ENCODE measurements at regions not wholly inside any gene's neighbourhood (a gene's known extent, or its start where the extent isn't known, plus 50 kb on each side); places are given as distances from the start of the nearest gene placed in this dataset.

DNA sequence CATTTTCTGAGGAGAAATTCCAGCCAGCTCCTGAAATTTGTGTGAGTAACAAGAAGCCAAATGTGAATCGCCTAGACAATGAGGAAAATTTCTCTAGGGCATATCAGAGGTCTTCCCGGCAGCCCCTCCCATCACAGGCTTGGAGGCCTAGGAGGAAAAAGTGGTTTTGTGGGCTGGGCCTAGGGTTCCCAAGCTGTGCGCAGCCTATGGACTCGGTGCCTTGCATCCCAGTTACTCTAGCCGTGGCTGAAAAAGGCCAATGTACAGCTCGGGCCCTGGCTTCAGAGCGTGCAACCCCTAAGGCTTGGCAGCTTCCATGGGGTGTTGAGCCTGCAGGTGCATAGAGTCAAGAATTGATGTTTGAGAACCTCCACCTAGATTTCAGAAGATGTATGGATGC is 556.2 kb upstream of the DSEL start:
- ChIA-PET CTCF (no interaction called here), POLR2A (ENCODE audit: unreplicated experiment) (no interaction called here)
- Histone ChIP-seq H3K9me3 (ENCODE audit: insufficient read depth, low read depth) (no peaks in the 10 kb centered on the region), H3K4me1 (replicated peaks; ENCODE audit: insufficient read depth) (no peaks in the 10 kb centered on the region), H3K4me2 (no peak overlapping the region), H3K4me3 (no peak overlapping the region), H2AFZ (no peak overlapping the region), H3F3A (ENCODE audit: insufficient read depth, low read depth) (no peaks in the 10 kb centered on the region), H4K20me1 (ENCODE audit: insufficient read depth) (no peaks in the 10 kb centered on the region), H3K36me3 (ENCODE audit: low read depth) (no peaks in the 10 kb centered on the region), H3K27me3 (ENCODE audit: insufficient read depth, low read depth) (no peaks in the 10 kb centered on the region), H3K27ac (no peak overlapping the region), H3K9me2 (ENCODE audit: insufficient read depth) (no peaks in the 10 kb centered on the region), H3K79me2 (ENCODE audit: low read depth) (no peaks in the 10 kb centered on the region)
- DNase-seq = no peak
- intact Hi-C loops (cut with micrococcal nuclease; ENCODE audit: unreplicated experiment) = no loop called here
- BruUV-seq (replicated peaks) = no TSS peak
- TF ChIP-seq EZH2 (IDR thresholded peaks at IDR 0.05; ENCODE audit: low read depth) = no peak
- TF ChIP-seq, protein P1, sequence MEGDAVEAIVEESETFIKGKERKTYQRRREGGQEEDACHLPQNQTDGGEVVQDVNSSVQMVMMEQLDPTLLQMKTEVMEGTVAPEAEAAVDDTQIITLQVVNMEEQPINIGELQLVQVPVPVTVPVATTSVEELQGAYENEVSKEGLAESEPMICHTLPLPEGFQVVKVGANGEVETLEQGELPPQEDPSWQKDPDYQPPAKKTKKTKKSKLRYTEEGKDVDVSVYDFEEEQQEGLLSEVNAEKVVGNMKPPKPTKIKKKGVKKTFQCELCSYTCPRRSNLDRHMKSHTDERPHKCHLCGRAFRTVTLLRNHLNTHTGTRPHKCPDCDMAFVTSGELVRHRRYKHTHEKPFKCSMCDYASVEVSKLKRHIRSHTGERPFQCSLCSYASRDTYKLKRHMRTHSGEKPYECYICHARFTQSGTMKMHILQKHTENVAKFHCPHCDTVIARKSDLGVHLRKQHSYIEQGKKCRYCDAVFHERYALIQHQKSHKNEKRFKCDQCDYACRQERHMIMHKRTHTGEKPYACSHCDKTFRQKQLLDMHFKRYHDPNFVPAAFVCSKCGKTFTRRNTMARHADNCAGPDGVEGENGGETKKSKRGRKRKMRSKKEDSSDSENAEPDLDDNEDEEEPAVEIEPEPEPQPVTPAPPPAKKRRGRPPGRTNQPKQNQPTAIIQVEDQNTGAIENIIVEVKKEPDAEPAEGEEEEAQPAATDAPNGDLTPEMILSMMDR (conservative IDR thresholded peaks at IDR 0.05) = no peak

DNA sequence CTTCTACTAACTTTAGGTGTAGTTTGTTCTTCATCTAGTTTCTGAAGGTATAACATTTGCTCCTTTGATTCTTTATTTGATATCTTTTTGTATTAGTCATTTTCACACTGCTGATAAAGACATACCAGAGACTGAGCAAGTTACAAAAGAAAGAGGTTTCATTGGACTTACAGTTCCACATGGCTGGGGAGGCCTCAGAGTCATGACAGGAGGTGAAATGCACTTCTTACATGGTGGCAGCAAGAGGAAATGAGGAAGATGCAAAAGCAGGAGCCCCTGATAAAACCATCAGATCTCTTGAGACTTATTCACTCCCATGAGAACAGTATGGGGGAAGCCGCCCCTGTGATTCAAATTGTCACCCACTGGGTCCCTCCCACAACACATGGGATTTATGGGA is 544.4 kb upstream of the DSEL start:
- no peaks in the 10 kb centered on the region for H3F3A ChIP-seq (ENCODE audit: insufficient read depth, low read depth)

DNA sequence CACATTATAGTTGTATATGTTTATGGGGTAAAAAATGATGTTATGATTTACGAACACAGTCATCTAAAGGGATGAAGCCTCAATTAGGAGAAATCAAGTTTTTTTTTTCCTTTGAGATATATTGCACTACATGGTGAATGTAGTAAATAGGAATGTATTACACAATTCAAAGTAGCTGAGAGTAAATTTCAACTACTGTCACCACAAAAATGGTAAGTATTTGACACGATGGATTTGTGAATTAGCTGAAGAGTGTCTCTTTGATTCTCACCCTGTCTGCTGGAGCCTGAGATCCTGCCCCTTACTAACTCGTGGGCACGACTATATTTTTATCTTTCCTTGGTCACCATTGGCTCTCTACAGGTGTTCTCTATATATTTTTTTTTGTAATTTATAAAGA is 540.4 kb upstream of the DSEL start:
- H2AFZ ChIP-seq = no peak overlapping the region
- no TSS peak for BruUV-seq (replicated peaks)
- H3F3A ChIP-seq (ENCODE audit: insufficient read depth, low read depth) = no peaks in the 10 kb centered on the region
- H3K27ac ChIP-seq = no peak overlapping the region
- H3K9me3 ChIP-seq (ENCODE audit: insufficient read depth, low read depth) = no peaks in the 10 kb centered on the region
- no peaks in the 10 kb centered on the region for H3K36me3 ChIP-seq (ENCODE audit: low read depth)
- no peaks in the 10 kb centered on the region for H3K4me1 ChIP-seq (replicated peaks; ENCODE audit: insufficient read depth)
- no peaks in the 10 kb centered on the region for H3K27me3 ChIP-seq (ENCODE audit: insufficient read depth, low read depth)
- CTCF ChIA-PET = no interaction called here
- POLR2A ChIA-PET (ENCODE audit: unreplicated experiment) = no interaction called here
- no peak for DNase-seq
- no peaks in the 10 kb centered on the region for H3K9me2 ChIP-seq (ENCODE audit: insufficient read depth)
- no peak overlapping the region for H3K4me2 ChIP-seq
- intact Hi-C loops (cut with micrococcal nuclease; ENCODE audit: unreplicated experiment) = no loop called here
- no peak overlapping the region for H3K4me3 ChIP-seq
- no peaks in the 10 kb centered on the region for H3K79me2 ChIP-seq (ENCODE audit: low read depth)
- no peaks in the 10 kb centered on the region for H4K20me1 ChIP-seq (ENCODE audit: insufficient read depth)
- no peak for TF ChIP-seq EZH2 (IDR thresholded peaks at IDR 0.05; ENCODE audit: low read depth)
- TF ChIP-seq, protein P1 (conservative IDR thresholded peaks at IDR 0.05) = no peak

More for the DNA sequence above, 544.4 kb upstream of the DSEL start:
- H3K79me2 ChIP-seq (ENCODE audit: low read depth) = no peaks in the 10 kb centered on the region
- no peaks in the 10 kb centered on the region for H3K9me2 ChIP-seq (ENCODE audit: insufficient read depth)
- no TSS peak for BruUV-seq (replicated peaks)
- H4K20me1 ChIP-seq (ENCODE audit: insufficient read depth) = no peaks in the 10 kb centered on the region
- no peak for DNase-seq
- H3K4me2 ChIP-seq = no peak overlapping the region
- TF ChIP-seq EZH2 (IDR thresholded peaks at IDR 0.05; ENCODE audit: low read depth) = no peak
- TF ChIP-seq, protein P1 (conservative IDR thresholded peaks at IDR 0.05) = no peak
- ChIA-PET CTCF (no interaction called here), POLR2A (ENCODE audit: unreplicated experiment) (no interaction called here)
- H3K4me1 ChIP-seq (replicated peaks; ENCODE audit: insufficient read depth) = no peaks in the 10 kb centered on the region
- H2AFZ ChIP-seq = no peak overlapping the region
- H3K27me3 ChIP-seq (ENCODE audit: insufficient read depth, low read depth) = no peaks in the 10 kb centered on the region
- no peak overlapping the region for H3K27ac ChIP-seq
- intact Hi-C loops (cut with micrococcal nuclease; ENCODE audit: unreplicated experiment) = no loop called here
- H3K36me3 ChIP-seq (ENCODE audit: low read depth) = no peaks in the 10 kb centered on the region
- no peak overlapping the region for H3K4me3 ChIP-seq
- H3K9me3 ChIP-seq (ENCODE audit: insufficient read depth, low read depth) = no peaks in the 10 kb centered on the region; the same call in 1 of the 2 replicates
